Kidney (tissue), 13 donors: ENCODE measurements at regions not wholly inside any gene's neighbourhood (a gene's known extent, or its start where the extent isn't known, plus 50 kb on each side); places are given as distances from the start of the nearest gene placed in this dataset.
A peak's percentile ranks its signal among the peaks of the same experiment; 100 is the strongest.

Experiments used
- DNase-seq, 5 donors: peaks; one replicate each; pipeline ENCODE4 v3.0.0-alpha.2; 2013 to 2020
- FAIRE-seq: peaks from 2 replicates; lab custom pipeline; 2012; peaks lifted over from hg19 to GRCh38; lab: Jason Lieb, UNC
- H3K27ac ChIP-seq, 2 donors: one replicate each; pipeline ENCODE4 v1.7.0; 2013; ENCODE audit warnings: low read depth in 2 of 2, low read length in 2 of 2, inconsistent platforms in 1 of 2
- H3K27me3 ChIP-seq: one replicate; pipeline ENCODE4 v1.7.1; 2013; ENCODE audit warnings: low read length, inconsistent platforms; ENCODE audit not compliant: control insufficient read depth, insufficient read depth
- H3K36me3 ChIP-seq, 3 donors: one replicate each; pipeline versions ENCODE4 v1.7.0 to v1.7.1; 2013; ENCODE audit warnings: low read length in 3 of 3, control low read depth in 1 of 3, inconsistent platforms in 1 of 3; ENCODE audit not compliant: insufficient read depth in 3 of 3, control insufficient read depth in 2 of 3
- H3K4me1 ChIP-seq, 3 donors: one replicate each; pipeline versions ENCODE4 v1.7.0 to v1.7.1; 2013; ENCODE audit warnings: low read length in 3 of 3, inconsistent platforms in 1 of 3, low read depth in 1 of 3; ENCODE audit not compliant: control insufficient read depth in 2 of 3, insufficient read depth in 2 of 3
- H3K4me3 ChIP-seq, 3 donors: one replicate each; pipeline versions ENCODE4 v1.7.0 to v1.8.1; 2013; ENCODE audit warnings: low read length in 3 of 3, control low read depth in 1 of 3, inconsistent platforms in 1 of 3
- H3K9ac ChIP-seq, 3 donors: one replicate each; pipeline versions ENCODE4 v1.7.0 to v1.7.1; 2013; ENCODE audit warnings: low read length in 3 of 3, control low read depth in 1 of 3, inconsistent platforms in 1 of 3
- H3K9me3 ChIP-seq, 3 donors: one replicate each; pipeline versions ENCODE4 v1.7.0 to v1.7.1; 2013; ENCODE audit warnings: low read length in 3 of 3, control low read depth in 1 of 3, inconsistent platforms in 1 of 3; ENCODE audit not compliant: control insufficient read depth in 2 of 3, insufficient read depth in 1 of 3
- intact Hi-C: fragments of 100-400 bp; cut with DNase I; formaldehyde crosslinking; loops from one replicate; pipeline ENCODE4 v1.11.1; 2022
- TF ChIP-seq, protein P1 (sequence below): IDR thresholded peaks from 3 replicates; pipeline ENCODE4 v1.5.1; 2012; ENCODE audit warnings: mild to moderate bottlenecking, moderate library complexity, borderline replicate concordance; ENCODE audit not compliant: insufficient read depth; ENCODE audit errors: extremely low read depth
- donor health status: control.
- donor health status: control.
- donor health status: control.
- donor health status: control.
- donor health status: control.
- donor health status: DM: yes; HTN: yes; CAD: no.
- donor health status: Normal renal cell carcinoma (clear cell type).

DNA sequence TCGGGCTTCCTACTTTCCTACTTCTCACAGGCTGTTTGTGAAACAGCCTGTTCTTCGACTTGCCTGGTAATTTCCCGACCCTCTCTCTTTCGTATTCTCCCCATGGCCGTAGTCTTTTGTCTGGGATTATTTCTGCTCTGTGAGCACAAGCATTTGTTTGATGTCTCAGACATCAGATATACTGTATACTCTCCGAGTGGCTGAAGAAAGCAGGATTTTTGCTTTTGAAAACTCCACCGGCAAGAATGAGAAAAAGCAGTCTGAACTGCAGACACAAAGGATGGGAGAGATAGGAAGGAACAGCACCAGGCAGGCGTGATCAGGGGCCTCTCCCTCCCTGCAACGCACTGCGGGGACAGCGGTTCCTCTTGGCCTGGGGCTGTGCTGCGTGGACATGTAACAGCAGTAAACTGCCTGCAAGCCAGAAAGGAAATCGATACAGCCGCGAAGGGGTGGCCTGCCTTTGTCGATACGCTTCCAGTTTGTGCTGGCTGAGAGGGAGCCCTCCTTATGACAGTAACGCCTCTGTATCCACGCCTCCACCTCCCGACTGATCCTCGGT lies 313.9 kb upstream of the TLE4 start:
- H3K36me3 ChIP-seq = no peaks in the 10 kb centered on the region
- peaks cover 14% of the 10 kb centered on the region for H3K27me3 ChIP-seq
- intact Hi-C loops = no loop called here
- FAIRE-seq (no peak), DNase-seq (peak in 3 of 5 donors; percentile 21 to 44 (median 31))
- H3K4me3 ChIP-seq = no peak overlapping the region
- no peak overlapping the region for H3K27ac ChIP-seq
- no peaks in the 10 kb centered on the region for H3K9me3 ChIP-seq
- peak overlapping the region in 1 of 3 donors; percentile 30 for H3K9ac ChIP-seq
- TF ChIP-seq, protein P1, sequence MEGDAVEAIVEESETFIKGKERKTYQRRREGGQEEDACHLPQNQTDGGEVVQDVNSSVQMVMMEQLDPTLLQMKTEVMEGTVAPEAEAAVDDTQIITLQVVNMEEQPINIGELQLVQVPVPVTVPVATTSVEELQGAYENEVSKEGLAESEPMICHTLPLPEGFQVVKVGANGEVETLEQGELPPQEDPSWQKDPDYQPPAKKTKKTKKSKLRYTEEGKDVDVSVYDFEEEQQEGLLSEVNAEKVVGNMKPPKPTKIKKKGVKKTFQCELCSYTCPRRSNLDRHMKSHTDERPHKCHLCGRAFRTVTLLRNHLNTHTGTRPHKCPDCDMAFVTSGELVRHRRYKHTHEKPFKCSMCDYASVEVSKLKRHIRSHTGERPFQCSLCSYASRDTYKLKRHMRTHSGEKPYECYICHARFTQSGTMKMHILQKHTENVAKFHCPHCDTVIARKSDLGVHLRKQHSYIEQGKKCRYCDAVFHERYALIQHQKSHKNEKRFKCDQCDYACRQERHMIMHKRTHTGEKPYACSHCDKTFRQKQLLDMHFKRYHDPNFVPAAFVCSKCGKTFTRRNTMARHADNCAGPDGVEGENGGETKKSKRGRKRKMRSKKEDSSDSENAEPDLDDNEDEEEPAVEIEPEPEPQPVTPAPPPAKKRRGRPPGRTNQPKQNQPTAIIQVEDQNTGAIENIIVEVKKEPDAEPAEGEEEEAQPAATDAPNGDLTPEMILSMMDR = no peak
- peaks cover 0 to 6% (median 0%) of the 10 kb centered on the region in 3 donors for H3K4me1 ChIP-seq

DNA sequence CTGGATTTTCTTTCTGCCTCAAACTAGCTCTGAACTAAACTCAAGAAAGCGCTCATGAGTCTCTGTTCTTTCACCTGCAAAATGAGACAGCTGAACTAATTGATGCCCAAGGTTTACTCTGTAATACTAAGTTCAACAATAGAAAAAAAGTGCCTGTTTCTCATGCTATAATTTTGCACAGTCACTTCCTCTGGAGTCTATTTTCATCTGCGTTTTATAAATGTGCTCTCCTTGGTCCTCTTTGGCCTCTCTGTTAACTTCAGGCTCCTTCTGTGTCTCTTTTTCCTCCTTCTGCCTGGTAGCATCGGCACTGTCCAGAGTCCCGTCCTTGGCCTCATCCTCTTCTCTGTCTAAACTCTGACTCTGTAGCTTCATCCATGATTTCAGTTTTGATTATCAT lies 311.9 kb upstream of the TLE4 start:
- TF ChIP-seq, protein P1 = no peak
- Histone ChIP-seq H3K4me3 (no peak overlapping the region), H3K36me3 (no peaks in the 10 kb centered on the region), H3K27me3 (peaks cover 17% of the 10 kb centered on the region), H3K9ac (no peak overlapping the region), H3K4me1 (peaks cover 0 to 6% (median 0%) of the 10 kb centered on the region in 3 donors), H3K27ac (no peak overlapping the region), H3K9me3 (no peaks in the 10 kb centered on the region)
- no peak for DNase-seq
- intact Hi-C loops = no loop called here
- no peak for FAIRE-seq

DNA sequence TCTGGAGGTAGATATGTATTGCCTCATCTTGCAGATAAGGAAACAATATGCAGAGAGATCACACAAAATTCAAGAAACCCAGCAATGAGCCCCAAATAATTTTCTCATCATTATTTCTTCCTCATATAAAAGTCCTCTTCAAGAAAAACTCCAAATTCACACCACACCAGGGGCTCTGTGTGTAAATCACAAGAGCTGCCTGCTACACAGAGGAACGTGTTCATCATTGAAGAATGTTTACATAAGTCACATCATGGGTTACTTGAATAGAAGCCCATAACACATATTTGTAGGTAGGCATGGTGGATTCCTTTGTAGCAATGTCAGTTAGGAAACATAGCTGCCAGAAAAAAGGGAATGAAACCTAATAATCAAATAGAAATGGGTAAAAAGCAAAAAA lies 308.1 kb upstream of the TLE4 start:
- H3K9ac ChIP-seq = no peak overlapping the region
- FAIRE-seq (no peak), DNase-seq (no peak)
- H3K9me3 ChIP-seq = no peaks in the 10 kb centered on the region
- no peak overlapping the region for H3K4me3 ChIP-seq
- H3K4me1 ChIP-seq = no peaks in the 10 kb centered on the region
- no peaks in the 10 kb centered on the region for H3K36me3 ChIP-seq
- intact Hi-C loops = no loop called here
- H3K27ac ChIP-seq = no peak overlapping the region
- TF ChIP-seq, protein P1 = no peak
- peaks cover 13% of the 10 kb centered on the region for H3K27me3 ChIP-seq

DNA sequence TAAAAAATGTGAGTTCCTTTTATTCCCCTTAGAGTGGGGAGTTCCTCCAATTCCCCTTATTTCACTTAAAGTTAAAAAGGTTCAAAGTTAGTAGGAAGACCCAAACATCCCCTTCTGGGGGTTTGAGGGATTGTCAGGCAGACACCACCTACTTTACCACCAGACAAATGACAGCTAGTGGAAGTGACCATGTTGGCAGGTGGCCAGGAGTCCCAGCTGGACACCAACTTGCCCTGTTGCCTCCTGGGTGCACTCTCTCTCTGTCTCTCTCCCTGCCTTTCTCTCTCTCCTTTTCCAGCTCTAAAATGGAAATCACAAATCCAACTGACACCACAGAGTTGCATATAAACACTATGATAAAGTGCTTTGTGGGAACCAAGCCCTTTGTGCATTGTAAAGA lies 307.7 kb upstream of the TLE4 start:
- FAIRE-seq (no peak), DNase-seq (no peak)
- intact Hi-C loops = no loop called here
- no peaks in the 10 kb centered on the region for H3K9me3 ChIP-seq
- no peaks in the 10 kb centered on the region for H3K4me1 ChIP-seq
- no peak overlapping the region for H3K27ac ChIP-seq
- no peak overlapping the region for H3K4me3 ChIP-seq
- H3K27me3 ChIP-seq = peaks cover 13% of the 10 kb centered on the region
- H3K9ac ChIP-seq = no peak overlapping the region
- TF ChIP-seq, protein P1 = no peak
- H3K36me3 ChIP-seq = no peaks in the 10 kb centered on the region
